NCI-H2107 (cell line): ENCODE measurements at regions not wholly inside any gene's neighbourhood (a gene's known extent, or its start where the extent isn't known, plus 50 kb on each side); places are given as distances from the start of the nearest gene placed in this dataset.
"Not testable (repeated sequence)": the region's sequence is repeated elsewhere in the genome, so short reads cannot be mapped to it uniquely, and the experiment has no call there.

Experiments
- DNase-seq: peaks from one replicate; lab custom pipeline; 2025; lab: John Stamatoyannopoulos, UW

GRCh38 chr13:110006304-110006703 is 219.9 kb upstream of the IRS2 start:
- DNase-seq, result no peak

- DNase-seq, result no peak
These were observed 219.2 kb upstream of the IRS2 start for GRCh38 chr13:110005563-110005962.

- no peak for DNase-seq
These were observed 218.4 kb upstream of the IRS2 start for GRCh38 chr13:110004814-110005213.

GRCh38 chr13:110001670-110002275 is 215.4 kb upstream of the IRS2 start:
- DNase-seq, result no peak

- DNase-seq, result no peak
These were observed 214.4 kb upstream of the IRS2 start for GRCh38 chr13:110000534-110001345.

GRCh38 chr13:109999659-110000533 is 213.5 kb upstream of the IRS2 start:
- no peak for DNase-seq

- DNase-seq, result no peak
These were observed 212.5 kb upstream of the IRS2 start for GRCh38 chr13:109998684-109999533.

GRCh38 chr13:109998037-109998436 is 211.7 kb upstream of the IRS2 start:
- DNase-seq, result no peak

GRCh38 chr13:109997056-109997595 is 210.7 kb upstream of the IRS2 start:
- not testable (repeated sequence) for DNase-seq

GRCh38 chr13:109996404-109996960 is 210.1 kb upstream of the IRS2 start:
- no peak for DNase-seq

GRCh38 chr13:109995578-109995977 is 209.2 kb upstream of the IRS2 start:
- DNase-seq, result no peak

- DNase-seq, result no peak
These were observed 203.9 kb upstream of the IRS2 start for GRCh38 chr13:109990296-109990695.

GRCh38 chr13:109989686-109990085 is 203.3 kb upstream of the IRS2 start:
- no peak for DNase-seq

GRCh38 chr13:109989155-109989554 is 202.8 kb upstream of the IRS2 start:
- DNase-seq, result no peak

- no peak for DNase-seq
These were observed 200.5 kb upstream of the IRS2 start for GRCh38 chr13:109986851-109987250.

- no peak for DNase-seq
These were observed 199.6 kb upstream of the IRS2 start for GRCh38 chr13:109985871-109986450.

- DNase-seq, result no peak
These were observed 197.1 kb upstream of the IRS2 start for GRCh38 chr13:109983447-109983846.

- DNase-seq, result no peak
These were observed 194.6 kb upstream of the IRS2 start for GRCh38 chr13:109981000-109981399.

- DNase-seq, result not testable (repeated sequence)
These were observed 193.3 kb upstream of the IRS2 start for GRCh38 chr13:109979676-109980075.

GRCh38 chr13:109979228-109979627 is 192.8 kb upstream of the IRS2 start:
- no peak for DNase-seq
